ENCODE measurements at regions not wholly inside any gene's neighbourhood (a gene's known extent, or its start where the extent isn't known, plus 50 kb on each side); places are given as distances from the start of the nearest gene placed in this dataset.

DNA sequence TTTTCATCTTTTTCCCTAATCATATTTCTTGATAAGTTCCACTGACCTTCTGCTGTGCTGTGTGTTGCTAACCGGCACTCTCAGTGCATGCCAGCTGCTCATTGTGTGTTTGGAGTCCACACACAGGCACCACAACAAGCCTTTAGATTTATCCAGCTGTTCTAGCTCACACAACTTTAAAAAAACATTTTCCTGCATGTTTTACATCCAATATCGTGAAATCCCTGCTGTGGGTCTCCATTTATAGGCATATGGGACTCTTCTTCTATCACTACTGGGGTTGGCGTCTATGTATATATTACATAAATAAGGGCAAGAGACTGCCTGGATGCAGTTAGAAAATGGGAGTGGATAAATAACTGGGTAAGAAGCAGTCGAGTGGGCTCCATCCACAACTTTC is 183.6 kb upstream of the ADARB2 start:
- no peak for TF ChIP-seq EZH2phosphoT487 (IDR thresholded peaks at IDR 0.05; ENCODE audit: borderline replicate concordance, low read length)
- TF ChIP-seq, protein P1, sequence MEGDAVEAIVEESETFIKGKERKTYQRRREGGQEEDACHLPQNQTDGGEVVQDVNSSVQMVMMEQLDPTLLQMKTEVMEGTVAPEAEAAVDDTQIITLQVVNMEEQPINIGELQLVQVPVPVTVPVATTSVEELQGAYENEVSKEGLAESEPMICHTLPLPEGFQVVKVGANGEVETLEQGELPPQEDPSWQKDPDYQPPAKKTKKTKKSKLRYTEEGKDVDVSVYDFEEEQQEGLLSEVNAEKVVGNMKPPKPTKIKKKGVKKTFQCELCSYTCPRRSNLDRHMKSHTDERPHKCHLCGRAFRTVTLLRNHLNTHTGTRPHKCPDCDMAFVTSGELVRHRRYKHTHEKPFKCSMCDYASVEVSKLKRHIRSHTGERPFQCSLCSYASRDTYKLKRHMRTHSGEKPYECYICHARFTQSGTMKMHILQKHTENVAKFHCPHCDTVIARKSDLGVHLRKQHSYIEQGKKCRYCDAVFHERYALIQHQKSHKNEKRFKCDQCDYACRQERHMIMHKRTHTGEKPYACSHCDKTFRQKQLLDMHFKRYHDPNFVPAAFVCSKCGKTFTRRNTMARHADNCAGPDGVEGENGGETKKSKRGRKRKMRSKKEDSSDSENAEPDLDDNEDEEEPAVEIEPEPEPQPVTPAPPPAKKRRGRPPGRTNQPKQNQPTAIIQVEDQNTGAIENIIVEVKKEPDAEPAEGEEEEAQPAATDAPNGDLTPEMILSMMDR (conservative IDR thresholded peaks at IDR 0.05; ENCODE audit: low read depth, low read length) = no peak

All from PC-3 (cell line).